H9 (cell line): ENCODE measurements at regions not wholly inside any gene's neighbourhood (a gene's known extent, or its start where the extent isn't known, plus 50 kb on each side); places are given as distances from the start of the nearest gene placed in this dataset.

ENCODE experiments used
- DNase-seq: peaks from one replicate; pipeline ENCODE4 v3.0.0-alpha.2; 2017
- H2AFZ ChIP-seq: one replicate; pipeline ENCODE4 v1.6.1; 2013; ENCODE audit warnings: mild to moderate bottlenecking, low read length, control low read depth, moderate library complexity
- H2AK5ac ChIP-seq: 2 replicates; pipeline ENCODE4 v1.6.1; 2013; ENCODE audit warnings: low read length, control low read depth, mixed read lengths; ENCODE audit not compliant: insufficient read length
- H2BK120ac ChIP-seq: one replicate; pipeline ENCODE4 v1.6.1; 2013; ENCODE audit warnings: low read depth, mild to moderate bottlenecking, low read length, control low read depth, inconsistent platforms; ENCODE audit not compliant: poor library complexity, severe bottlenecking
- H2BK12ac ChIP-seq: 2 replicates; pipeline ENCODE4 v1.6.1; 2013; ENCODE audit warnings: low read length, control low read depth, mixed read lengths, low read depth; ENCODE audit not compliant: insufficient read length
- H2BK15ac ChIP-seq: 2 replicates; pipeline ENCODE4 v1.6.1; 2013; ENCODE audit warnings: low read depth, low read length, control low read depth
- H2BK20ac ChIP-seq: one replicate; pipeline ENCODE4 v1.6.1; 2013; ENCODE audit warnings: low read depth, mild to moderate bottlenecking, low read length, control low read depth, inconsistent platforms; ENCODE audit not compliant: poor library complexity, severe bottlenecking
- H2BK5ac ChIP-seq: 2 replicates; pipeline ENCODE4 v1.6.1; 2013; ENCODE audit warnings: low read length, control low read depth, mixed read lengths; ENCODE audit not compliant: insufficient read length
- H3K14ac ChIP-seq: 2 replicates; pipeline ENCODE4 v1.6.1; 2013; ENCODE audit warnings: low read length, control low read depth; ENCODE audit not compliant: insufficient read depth
- H3K18ac ChIP-seq: 2 replicates; pipeline ENCODE4 v1.6.1; 2013; ENCODE audit warnings: low read depth, mild to moderate bottlenecking, mixed read lengths, low read length, control low read depth; ENCODE audit not compliant: insufficient read length
- H3K23ac ChIP-seq: 2 replicates; pipeline ENCODE4 v1.6.1; 2013; ENCODE audit warnings: low read length, control low read depth, mixed read lengths, low read depth; ENCODE audit not compliant: insufficient read length
- H3K23me2 ChIP-seq: 2 replicates; pipeline ENCODE4 v1.6.1; 2013; ENCODE audit warnings: low read depth, mild to moderate bottlenecking, mixed read lengths, low read length, control low read depth; ENCODE audit not compliant: insufficient read length, poor library complexity, severe bottlenecking
- H3K27ac ChIP-seq: 2 replicates; pipeline ENCODE4 v1.5.1; 2013; ENCODE audit warnings: low read length, control low read depth, mixed read lengths, low read depth; ENCODE audit not compliant: insufficient read length
- H3K27me3 ChIP-seq: 2 replicates; pipeline ENCODE4 v1.6.1; 2013; ENCODE audit warnings: low read length, control low read depth, inconsistent platforms; ENCODE audit not compliant: insufficient read depth
- H3K4ac ChIP-seq: 2 replicates; pipeline ENCODE4 v1.6.1; 2013; ENCODE audit warnings: low read depth, mild to moderate bottlenecking, control low read depth, inconsistent platforms, low read length, moderate library complexity
- H3K4me1 ChIP-seq: 2 replicates; pipeline ENCODE4 v1.6.1; 2013; ENCODE audit warnings: low read length, control low read depth, inconsistent platforms; ENCODE audit not compliant: insufficient read depth
- H3K4me2 ChIP-seq: 2 replicates; pipeline ENCODE4 v1.6.1; 2013; ENCODE audit warnings: low read length, control low read depth, mixed read lengths; ENCODE audit not compliant: insufficient read length, insufficient read depth
- H3K56ac ChIP-seq: 2 replicates; pipeline ENCODE4 v1.6.1; 2013; ENCODE audit warnings: low read depth, mild to moderate bottlenecking, mixed read lengths, low read length, control low read depth; ENCODE audit not compliant: insufficient read length
- H3K79me1 ChIP-seq: 2 replicates; pipeline ENCODE4 v1.6.1; 2013; ENCODE audit warnings: low read depth, mild to moderate bottlenecking, moderate library complexity, low read length, control low read depth, inconsistent platforms; ENCODE audit not compliant: insufficient read depth, poor library complexity, severe bottlenecking
- H3K79me2 ChIP-seq: 2 replicates; pipeline ENCODE4 v1.6.1; 2013; ENCODE audit warnings: low read length, control low read depth, inconsistent platforms; ENCODE audit not compliant: insufficient read depth
- H3K9ac ChIP-seq: 2 replicates; pipeline ENCODE4 v1.6.1; 2013; ENCODE audit warnings: low read length, control low read depth, mixed read lengths; ENCODE audit not compliant: insufficient read length; ENCODE audit errors: extremely low read depth
- H3K9me3 ChIP-seq: one replicate; pipeline ENCODE4 v1.6.1; 2013; ENCODE audit warnings: low read depth, low read length, inconsistent platforms; ENCODE audit not compliant: control insufficient read depth
- H3T11ph ChIP-seq: one replicate; pipeline ENCODE4 v1.6.1; 2013; ENCODE audit warnings: mild to moderate bottlenecking, low read length, control low read depth, inconsistent platforms
- H4K20me1 ChIP-seq: one replicate; pipeline ENCODE4 v1.6.1; 2013; ENCODE audit not compliant: control insufficient read depth, insufficient read length, insufficient read depth
- H4K5ac ChIP-seq: 2 replicates; pipeline ENCODE4 v1.6.1; 2013; ENCODE audit warnings: low read depth, mild to moderate bottlenecking, mixed read lengths, low read length, control low read depth; ENCODE audit not compliant: insufficient read length
- H4K8ac ChIP-seq: replicated peaks from 2 replicates; pipeline ENCODE4 v1.6.1; 2013; ENCODE audit warnings: low read length, control low read depth, mixed read lengths, low read depth; ENCODE audit not compliant: insufficient read length
- H4K91ac ChIP-seq: 2 replicates; pipeline ENCODE4 v1.6.1; 2013; ENCODE audit warnings: low read depth, mild to moderate bottlenecking, moderate library complexity, mixed read lengths, low read length, control low read depth; ENCODE audit not compliant: insufficient read length
- H3K27ac Mint-ChIP-seq, 3 experiments: 2 replicates in 2 of 3; 3 replicates in 1 of 3; pipeline ENCODE4 v1.8.0; 2020 to 2021; ENCODE audit warnings: mixed read lengths in 3 of 3, mild to moderate bottlenecking in 1 of 3, moderate library complexity in 1 of 3
- H3K27me3 Mint-ChIP-seq: 2 replicates; pipeline ENCODE4 v1.8.0; 2021; ENCODE audit warnings: low read depth, mild to moderate bottlenecking, moderate library complexity, mixed read lengths
- H3K36me3 Mint-ChIP-seq, 3 experiments: 2 replicates in 2 of 3; 3 replicates in 1 of 3; pipeline ENCODE4 v1.8.0; 2020 to 2021; ENCODE audit warnings: low read depth in 3 of 3, mixed read lengths in 3 of 3; ENCODE audit not compliant: insufficient read depth in 1 of 3
- H3K4me1 Mint-ChIP-seq, 2 experiments: 2 replicates each; pipeline ENCODE4 v1.8.0; 2020; ENCODE audit warnings: mixed read lengths in 2 of 2
- H3K4me3 Mint-ChIP-seq, 2 experiments: 2 replicates in 1 of 2; 3 replicates in 1 of 2; pipeline ENCODE4 v1.8.0; 2020 to 2021; ENCODE audit warnings: mild to moderate bottlenecking in 2 of 2, mixed read lengths in 2 of 2, moderate library complexity in 1 of 2
- H3K9me3 Mint-ChIP-seq, 2 experiments: 2 replicates in 1 of 2; 3 replicates in 1 of 2; pipeline ENCODE4 v1.8.0; 2020; ENCODE audit warnings: mild to moderate bottlenecking in 2 of 2, mixed read lengths in 2 of 2, moderate library complexity in 1 of 2
- CTCF ChIP-seq: fragments of 200-600 bp; sonication (generic); conservative IDR thresholded peaks from 3 replicates; pipeline ENCODE4 v1.8.0; 2021; ENCODE audit warnings: antibody characterized with exemption, mild to moderate bottlenecking
- WGBS: extraction: QIAGEN DNeasy Blood & Tissue Kit; methylation state at CpG from one replicate; pipeline ENCODE4 v1.1.7; 2013; ENCODE audit warnings: missing lambda C conversion rate, low lambda C conversion rate, mixed read lengths; ENCODE audit not compliant: insufficient read length; ENCODE audit errors: extremely low coverage; 5-methylcytosine and 5-hydroxymethylcytosine counted together

DNA sequence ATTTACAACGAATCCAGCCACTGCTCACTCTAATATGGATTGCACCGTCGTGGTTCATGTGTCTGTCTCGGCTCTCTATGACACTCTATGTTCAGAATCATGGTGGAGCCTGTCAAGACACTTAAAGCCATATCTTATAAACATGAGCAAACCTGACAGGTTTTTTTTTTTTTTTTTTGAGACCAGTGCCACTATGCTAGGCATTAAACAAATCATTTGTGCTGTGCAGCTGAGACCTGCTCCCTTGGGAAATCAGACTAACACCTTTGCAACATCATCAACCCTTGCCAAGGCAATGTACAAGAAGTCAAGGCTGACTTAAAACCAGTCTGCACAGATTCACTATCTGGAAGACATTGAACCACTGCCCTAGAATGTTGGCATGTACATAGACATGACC, 181.2 kb upstream of the ANK3 start:
- no peak overlapping the region for H3K4me3 Mint-ChIP-seq

More for the DNA sequence above, 181.2 kb upstream of the ANK3 start:
- Histone ChIP-seq H3T11ph (no peak overlapping the region), H3K79me2 (no peaks in the 10 kb centered on the region), H4K91ac (no peak overlapping the region), H3K18ac (no peak overlapping the region), H4K8ac (no peak overlapping the region), H2BK15ac (no peak overlapping the region), H3K56ac (no peak overlapping the region), H3K27me3 (no peaks in the 10 kb centered on the region), H3K27ac (no peak overlapping the region), H3K23me2 (no peaks in the 10 kb centered on the region), H4K5ac (no peak overlapping the region), H3K9ac (no peak overlapping the region), H3K4me2 (no peak overlapping the region), H3K23ac (no peak overlapping the region), H2BK12ac (no peak overlapping the region), H2AFZ (no peak overlapping the region), H2BK20ac (no peak overlapping the region), H3K4ac (no peak overlapping the region), H3K14ac (no peak overlapping the region), H3K4me1 (peaks cover 2% of the 10 kb centered on the region; the same call in 1 of the 2 replicates), H2BK120ac (no peak overlapping the region), H2AK5ac (no peak overlapping the region), H3K79me1 (no peaks in the 10 kb centered on the region), H3K9me3 (peaks cover 6% of the 10 kb centered on the region), H4K20me1 (no peaks in the 10 kb centered on the region), H2BK5ac (no peak overlapping the region)
- H3K4me1 Mint-ChIP-seq: peaks cover 31 to 32% of the 10 kb centered on the region in 2 experiments
- no peak overlapping the region for H3K27ac Mint-ChIP-seq
- TF ChIP-seq CTCF: no peak
- H3K36me3 Mint-ChIP-seq: peaks cover 4 to 18% (median 10%) of the 10 kb centered on the region in 3 experiments
- no peak for DNase-seq
- no CpG with 5 or more reads among the region's 4 CpGs for WGBS
- no peaks in the 10 kb centered on the region for H3K27me3 Mint-ChIP-seq
- peaks cover 8 to 16% of the 10 kb centered on the region in 2 experiments; a peak in 4 of 5 replicates for H3K9me3 Mint-ChIP-seq
